ENCODE measurements at regions not wholly inside any gene's neighbourhood (a gene's known extent, or its start where the extent isn't known, plus 50 kb on each side); places are given as distances from the start of the nearest gene placed in this dataset.

GRCh38 chr4:175450446-175450845, 361.6 kb downstream of the GPM6A start:
- DNase-seq: no peak

GRCh38 chr4:175451238-175451965, 360.7 kb downstream of the GPM6A start:
- no peak for DNase-seq

GRCh38 chr4:175453456-175453855, 358.6 kb downstream of the GPM6A start:
- DNase-seq: no peak

GRCh38 chr4:175456131-175456530, 355.9 kb downstream of the GPM6A start:
- DNase-seq: no peak

GRCh38 chr4:175457956-175458355, 354.1 kb downstream of the GPM6A start:
- no peak for DNase-seq

- DNase-seq: no peak
Observed at GRCh38 chr4:175459571-175459970, 352.5 kb downstream of the GPM6A start.

GRCh38 chr4:175460414-175460813, 351.6 kb downstream of the GPM6A start:
- no peak for DNase-seq

- no peak for DNase-seq
Observed at GRCh38 chr4:175469514-175469913, 342.6 kb downstream of the GPM6A start.

- DNase-seq: no peak
Observed at GRCh38 chr4:175470131-175470530, 341.9 kb downstream of the GPM6A start.

- no peak for DNase-seq
Observed at GRCh38 chr4:175480404-175480803, 331.7 kb downstream of the GPM6A start.

GRCh38 chr4:175499735-175500352, 312.2 kb downstream of the GPM6A start:
- no peak for DNase-seq

- no peak for DNase-seq
Observed at GRCh38 chr4:175504318-175504717, 307.7 kb downstream of the GPM6A start.

- DNase-seq: no peak
Observed at GRCh38 chr4:175509320-175509719, 302.7 kb downstream of the GPM6A start.

- no peak for DNase-seq
Observed at GRCh38 chr4:175511861-175512260, 300.2 kb downstream of the GPM6A start.

- no peak for DNase-seq
Observed at GRCh38 chr4:175514174-175514573, 297.9 kb downstream of the GPM6A start.

- DNase-seq: no peak
Observed at GRCh38 chr4:175530655-175531054, 281.4 kb downstream of the GPM6A start.

- DNase-seq: no peak
Observed at GRCh38 chr4:175531405-175532091, 280.5 kb downstream of the GPM6A start.

- DNase-seq: no peak
Observed at GRCh38 chr4:175536852-175537453, 275.1 kb downstream of the GPM6A start.

- no peak for DNase-seq
Observed at GRCh38 chr4:175539498-175539897, 272.6 kb downstream of the GPM6A start.

GRCh38 chr4:175540151-175540550, 271.9 kb downstream of the GPM6A start:
- DNase-seq: no peak

GRCh38 chr4:175540732-175541131, 271.3 kb downstream of the GPM6A start:
- DNase-seq: no peak

- DNase-seq: no peak
Observed at GRCh38 chr4:175542786-175543185, 269.3 kb downstream of the GPM6A start.

- no peak for DNase-seq
Observed at GRCh38 chr4:175559126-175559525, 252.9 kb downstream of the GPM6A start.

- DNase-seq: no peak
Observed at GRCh38 chr4:175559526-175559925, 252.5 kb downstream of the GPM6A start.
